GM12878 (cell line): ENCODE measurements at regions not wholly inside any gene's neighbourhood (a gene's known extent, or its start where the extent isn't known, plus 50 kb on each side); places are given as distances from the start of the nearest gene placed in this dataset.

Source experiments
- CHD2 ChIP-seq: IDR thresholded peaks from 2 replicates; pipeline ENCODE4 v1.6.1; 2011; ENCODE audit warnings: low read depth, low read length, improper control_type of control experiment, borderline replicate concordance
- FOS ChIP-seq: IDR thresholded peaks from 3 replicates; pipeline ENCODE4 v1.6.1; 2011; ENCODE audit warnings: borderline replicate concordance; ENCODE audit not compliant: insufficient read length; ENCODE audit errors: extremely low read depth
- FOXM1 ChIP-seq: IDR thresholded peaks from 2 replicates; pipeline ENCODE4 v1.6.1; 2012; ENCODE audit warnings: low read depth, mild to moderate bottlenecking, inconsistent platforms, low read length, moderate library complexity

DNA sequence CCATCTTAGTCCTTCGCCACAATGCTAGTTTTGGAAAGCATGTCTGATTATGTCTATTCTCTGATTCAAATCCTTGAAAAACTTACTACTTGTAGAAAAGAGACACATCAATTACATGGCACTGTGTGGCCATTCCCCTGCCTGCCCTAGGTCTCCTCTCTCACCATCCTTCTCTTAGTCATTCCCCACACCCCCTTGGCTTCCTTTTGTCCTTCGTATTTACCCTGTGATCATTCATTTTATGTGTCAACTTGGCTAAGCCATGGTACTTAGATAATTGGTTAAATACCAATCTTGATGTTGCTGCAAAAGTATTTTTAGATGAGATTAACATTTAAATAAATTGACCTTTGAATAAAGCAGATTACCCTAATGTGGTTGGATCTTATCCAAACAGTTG, 122.9 kb upstream of the CDH11 start:
- TF ChIP-seq FOS (no peak), FOXM1 (no peak), CHD2 (no peak)
